Endodermal cell (in vitro differentiated cells): ENCODE measurements at regions not wholly inside any gene's neighbourhood (a gene's known extent, or its start where the extent isn't known, plus 50 kb on each side); places are given as distances from the start of the nearest gene placed in this dataset.

ENCODE experiments used
- DNase-seq: peaks from one replicate; pipeline ENCODE4 v3.0.0-alpha.2; 2017
- H3K27ac ChIP-seq: 2 replicates; pipeline ENCODE4 v1.5.1; 2013; ENCODE audit warnings: mild to moderate bottlenecking, low read depth, low read length, moderate library complexity
- H3K27me3 ChIP-seq: 2 replicates; pipeline ENCODE4 v1.6.1; 2013; ENCODE audit warnings: mild to moderate bottlenecking, low read length, moderate library complexity; ENCODE audit not compliant: insufficient read depth, control insufficient read depth, poor library complexity, severe bottlenecking
- H3K36me3 ChIP-seq: 2 replicates; pipeline ENCODE4 v1.7.0; 2013; ENCODE audit warnings: mild to moderate bottlenecking, low read length, moderate library complexity; ENCODE audit not compliant: control insufficient read depth, insufficient read depth
- H3K4me1 ChIP-seq: one replicate; pipeline ENCODE4 v1.7.0; 2013; ENCODE audit warnings: low read length; ENCODE audit not compliant: control insufficient read depth, insufficient read depth
- H3K4me3 ChIP-seq: 2 replicates; pipeline ENCODE4 v1.5.1; 2013; ENCODE audit warnings: mild to moderate bottlenecking, low read length, moderate library complexity
- H3K9ac ChIP-seq: 2 replicates; pipeline ENCODE4 v1.6.1; 2013; ENCODE audit warnings: mild to moderate bottlenecking, low read length, moderate library complexity; ENCODE audit not compliant: poor library complexity, severe bottlenecking; ENCODE audit errors: extremely low read depth
- H3K9me3 ChIP-seq: 2 replicates; pipeline ENCODE4 v1.6.1; 2013; ENCODE audit warnings: mild to moderate bottlenecking, low read length, moderate library complexity; ENCODE audit not compliant: control insufficient read depth
- H3K27ac Mint-ChIP-seq: 2 replicates; pipeline ENCODE4 v1.8.0; 2020; ENCODE audit warnings: mixed read lengths
- H3K27me3 Mint-ChIP-seq: 2 replicates; pipeline ENCODE4 v1.8.0; 2021; ENCODE audit warnings: mild to moderate bottlenecking, mixed read lengths; ENCODE audit not compliant: insufficient read depth
- H3K36me3 Mint-ChIP-seq: 2 replicates; pipeline ENCODE4 v1.8.0; 2020; ENCODE audit warnings: low read depth, mixed read lengths
- H3K4me1 Mint-ChIP-seq: 2 replicates; pipeline ENCODE4 v1.8.0; 2020; ENCODE audit warnings: mixed read lengths
- H3K4me3 Mint-ChIP-seq: 2 replicates; pipeline ENCODE4 v1.8.0; 2020; ENCODE audit warnings: mild to moderate bottlenecking, moderate library complexity, mixed read lengths
- H3K9me3 Mint-ChIP-seq: 2 replicates; pipeline ENCODE4 v1.8.0; 2020; ENCODE audit warnings: mild to moderate bottlenecking, mixed read lengths
- WGBS, 2 experiments: methylation state at CpG; one replicate each; pipeline versions ENCODE4 v1.1.5 to v1.1.7; 2013; ENCODE audit warnings: missing lambda C conversion rate in 2 of 2, mixed read lengths in 1 of 2; ENCODE audit not compliant: insufficient coverage in 1 of 2, insufficient read length in 1 of 2; 5-methylcytosine and 5-hydroxymethylcytosine counted together
- TF ChIP-seq, protein P1 (sequence below): fragments of 200-600 bp; sonication (generic); conservative IDR thresholded peaks from 2 replicates; pipeline ENCODE4 v1.5.0; 2021; ENCODE audit warnings: antibody characterized with exemption, mild to moderate bottlenecking

- Histone ChIP-seq H3K9ac (no peak overlapping the region), H3K9me3 (no peaks in the 10 kb centered on the region), H3K4me3 (no peak overlapping the region), H3K36me3 (no peaks in the 10 kb centered on the region), H3K27ac (no peak overlapping the region), H3K27me3 (no peaks in the 10 kb centered on the region), H3K4me1 (no peaks in the 10 kb centered on the region)
- WGBS, 2 experiments, result 79 to 92% methylated on average over 2 to 4 of the region's 4 CpGs
- no peaks in the 10 kb centered on the region for H3K36me3 Mint-ChIP-seq
- H3K4me3 Mint-ChIP-seq, result no peak overlapping the region
- H3K27me3 Mint-ChIP-seq, result no peaks in the 10 kb centered on the region
- TF ChIP-seq, protein P1, sequence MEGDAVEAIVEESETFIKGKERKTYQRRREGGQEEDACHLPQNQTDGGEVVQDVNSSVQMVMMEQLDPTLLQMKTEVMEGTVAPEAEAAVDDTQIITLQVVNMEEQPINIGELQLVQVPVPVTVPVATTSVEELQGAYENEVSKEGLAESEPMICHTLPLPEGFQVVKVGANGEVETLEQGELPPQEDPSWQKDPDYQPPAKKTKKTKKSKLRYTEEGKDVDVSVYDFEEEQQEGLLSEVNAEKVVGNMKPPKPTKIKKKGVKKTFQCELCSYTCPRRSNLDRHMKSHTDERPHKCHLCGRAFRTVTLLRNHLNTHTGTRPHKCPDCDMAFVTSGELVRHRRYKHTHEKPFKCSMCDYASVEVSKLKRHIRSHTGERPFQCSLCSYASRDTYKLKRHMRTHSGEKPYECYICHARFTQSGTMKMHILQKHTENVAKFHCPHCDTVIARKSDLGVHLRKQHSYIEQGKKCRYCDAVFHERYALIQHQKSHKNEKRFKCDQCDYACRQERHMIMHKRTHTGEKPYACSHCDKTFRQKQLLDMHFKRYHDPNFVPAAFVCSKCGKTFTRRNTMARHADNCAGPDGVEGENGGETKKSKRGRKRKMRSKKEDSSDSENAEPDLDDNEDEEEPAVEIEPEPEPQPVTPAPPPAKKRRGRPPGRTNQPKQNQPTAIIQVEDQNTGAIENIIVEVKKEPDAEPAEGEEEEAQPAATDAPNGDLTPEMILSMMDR, result no peak
- no peak for DNase-seq
- H3K27ac Mint-ChIP-seq, result no peak overlapping the region
- H3K4me1 Mint-ChIP-seq, result peaks cover 4% of the 10 kb centered on the region
- H3K9me3 Mint-ChIP-seq, result no peaks in the 10 kb centered on the region
Observed at GRCh38 chr10:129224065-129224464, 243.0 kb upstream of the MGMT start.

DNA sequence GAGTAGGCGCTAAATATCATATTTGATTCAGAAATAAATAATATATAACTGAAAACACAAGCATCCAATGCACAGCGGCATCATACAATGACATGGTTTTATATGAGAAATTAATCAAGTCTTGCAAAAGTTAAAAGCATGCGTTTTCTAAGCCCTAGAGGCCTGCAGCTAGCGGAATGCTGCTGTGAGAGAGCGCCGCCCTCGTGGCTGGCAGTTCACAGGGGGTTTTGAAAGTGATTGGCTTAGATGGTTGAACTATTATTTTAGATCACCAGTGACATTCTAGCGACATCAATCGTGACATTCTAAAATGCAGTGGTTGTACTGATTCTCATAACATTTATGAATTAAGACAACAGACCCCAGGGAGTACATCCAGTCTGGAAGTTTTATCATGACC, 235.2 kb upstream of the MGMT start:
- Histone ChIP-seq H3K27me3 (no peaks in the 10 kb centered on the region), H3K36me3 (no peaks in the 10 kb centered on the region), H3K9me3 (no peaks in the 10 kb centered on the region), H3K4me1 (no peaks in the 10 kb centered on the region), H3K4me3 (no peak overlapping the region), H3K27ac (no peak overlapping the region), H3K9ac (no peak overlapping the region)
- DNase-seq, result no peak
- H3K36me3 Mint-ChIP-seq, result no peaks in the 10 kb centered on the region
- no peak overlapping the region for H3K27ac Mint-ChIP-seq
- no peaks in the 10 kb centered on the region for H3K27me3 Mint-ChIP-seq
- no peaks in the 10 kb centered on the region for H3K9me3 Mint-ChIP-seq
- no peak overlapping the region for H3K4me3 Mint-ChIP-seq
- peaks cover 14% of the 10 kb centered on the region for H3K4me1 Mint-ChIP-seq
- TF ChIP-seq, protein P1, result peak; percentile 28
- WGBS, 2 experiments, result 87 to 95% methylated on average over 6 to 8 of the region's 9 CpGs

DNA sequence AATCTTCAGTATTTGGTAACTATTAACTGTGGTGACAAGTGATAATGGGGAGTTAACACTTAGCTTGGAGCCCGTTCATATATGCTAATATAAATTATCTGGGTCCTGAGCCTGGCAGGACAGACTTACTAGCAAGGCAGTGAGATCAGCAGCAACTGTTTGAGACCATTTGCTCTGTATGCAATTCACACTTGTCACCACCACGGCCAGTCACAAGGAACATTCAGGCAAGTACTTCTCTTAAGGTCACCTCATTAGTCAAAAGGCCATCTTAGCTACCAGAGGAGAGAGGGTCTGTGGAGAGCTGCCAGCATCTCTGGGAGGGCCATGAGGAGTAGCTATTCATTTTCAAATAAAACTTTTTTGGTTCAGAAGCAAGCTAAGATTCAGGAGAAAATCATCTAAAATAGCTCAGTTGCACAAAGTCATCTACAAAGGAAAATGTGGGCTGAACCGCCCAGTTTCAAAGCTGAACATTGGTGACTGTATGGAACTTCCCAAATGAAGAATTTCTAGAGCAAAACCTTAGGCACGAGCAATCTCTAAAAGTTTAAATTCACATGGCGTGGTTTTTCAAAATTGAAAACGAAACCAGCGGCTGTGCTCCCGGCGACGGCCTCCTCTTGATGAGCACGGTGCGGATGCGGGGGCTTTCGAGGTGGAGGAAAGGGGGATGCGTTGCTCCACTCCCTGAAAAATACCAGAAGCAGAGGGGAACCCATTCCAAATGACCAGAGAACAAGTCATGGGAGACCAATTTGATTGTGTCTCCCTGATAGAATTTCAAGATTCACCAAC, 233.5 kb upstream of the MGMT start:
- Histone ChIP-seq H3K9me3 (no peaks in the 10 kb centered on the region), H3K4me1 (no peaks in the 10 kb centered on the region), H3K27ac (no peak overlapping the region), H3K27me3 (no peaks in the 10 kb centered on the region), H3K4me3 (no peak overlapping the region), H3K9ac (no peak overlapping the region), H3K36me3 (no peaks in the 10 kb centered on the region)
- Mint-ChIP-seq H3K4me1 (peaks cover 14% of the 10 kb centered on the region), H3K9me3 (no peaks in the 10 kb centered on the region), H3K27ac (no peak overlapping the region), H3K4me3 (no peak overlapping the region), H3K27me3 (no peaks in the 10 kb centered on the region), H3K36me3 (no peaks in the 10 kb centered on the region)
- WGBS, 2 experiments, result 93 to 100% methylated on average over 13 to 15 of the region's 15 CpGs
- no peak for DNase-seq
- TF ChIP-seq, protein P1, result peak; percentile 9
